ENCODE measurements at regions not wholly inside any gene's neighbourhood (a gene's known extent, or its start where the extent isn't known, plus 50 kb on each side); places are given as distances from the start of the nearest gene placed in this dataset.

DNA sequence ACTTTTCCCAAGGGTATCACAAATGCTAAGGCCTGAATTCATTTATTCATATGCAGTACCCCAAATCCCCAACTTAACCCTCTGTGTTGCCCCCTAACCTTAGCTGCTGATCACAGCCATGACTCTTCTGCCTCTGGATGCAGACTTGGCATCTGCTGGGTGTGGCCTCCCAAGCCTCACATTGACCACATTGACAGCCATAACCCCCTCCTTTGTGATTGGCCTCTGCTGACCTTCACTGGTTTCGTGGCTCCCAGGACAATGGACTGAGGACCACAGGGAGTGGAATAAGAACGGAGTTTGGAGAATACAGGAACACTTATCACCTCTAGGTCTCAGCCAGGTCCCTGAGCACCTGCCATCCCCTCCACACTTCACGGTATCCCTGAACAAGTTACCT is 123.6 kb upstream of the CPEB2 start:
- TF ChIP-seq, protein P1, sequence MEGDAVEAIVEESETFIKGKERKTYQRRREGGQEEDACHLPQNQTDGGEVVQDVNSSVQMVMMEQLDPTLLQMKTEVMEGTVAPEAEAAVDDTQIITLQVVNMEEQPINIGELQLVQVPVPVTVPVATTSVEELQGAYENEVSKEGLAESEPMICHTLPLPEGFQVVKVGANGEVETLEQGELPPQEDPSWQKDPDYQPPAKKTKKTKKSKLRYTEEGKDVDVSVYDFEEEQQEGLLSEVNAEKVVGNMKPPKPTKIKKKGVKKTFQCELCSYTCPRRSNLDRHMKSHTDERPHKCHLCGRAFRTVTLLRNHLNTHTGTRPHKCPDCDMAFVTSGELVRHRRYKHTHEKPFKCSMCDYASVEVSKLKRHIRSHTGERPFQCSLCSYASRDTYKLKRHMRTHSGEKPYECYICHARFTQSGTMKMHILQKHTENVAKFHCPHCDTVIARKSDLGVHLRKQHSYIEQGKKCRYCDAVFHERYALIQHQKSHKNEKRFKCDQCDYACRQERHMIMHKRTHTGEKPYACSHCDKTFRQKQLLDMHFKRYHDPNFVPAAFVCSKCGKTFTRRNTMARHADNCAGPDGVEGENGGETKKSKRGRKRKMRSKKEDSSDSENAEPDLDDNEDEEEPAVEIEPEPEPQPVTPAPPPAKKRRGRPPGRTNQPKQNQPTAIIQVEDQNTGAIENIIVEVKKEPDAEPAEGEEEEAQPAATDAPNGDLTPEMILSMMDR (IDR thresholded peaks at IDR 0.05 in 4 of 5, conservative IDR thresholded peaks at IDR 0.05 in 1 of 5) = no peak
- no peak for TF ChIP-seq POLR2A (IDR thresholded peaks at IDR 0.05)

Data from gastrocnemius medialis (tissue), 4 donors.